ENCODE measurements at regions not wholly inside any gene's neighbourhood (a gene's known extent, or its start where the extent isn't known, plus 50 kb on each side); places are given as distances from the start of the nearest gene placed in this dataset.

GRCh38 chr9:87359958-87360601 is 137.6 kb upstream of the DAPK1 start:
- Histone ChIP-seq H3K79me2 (ENCODE audit: control insufficient read depth, insufficient read depth, low read length) (no peaks in the 10 kb centered on the region), H3K36me3 (ENCODE audit: control insufficient read depth in 2 of 2, extremely low read depth in 1 of 2, insufficient read depth in 2 of 2, low read length in 2 of 2) (no peaks in the 10 kb centered on the region), H3K9ac (replicated peaks; ENCODE audit: extremely low read depth, insufficient read depth, low read length) (no peak overlapping the region), H3K9me3 (replicated peaks; ENCODE audit: control insufficient read depth, insufficient read depth, low read length) (no peaks in the 10 kb centered on the region), H2AFZ (ENCODE audit: low read depth, low read length) (no peak overlapping the region), H3K4me1 (ENCODE audit: control insufficient read depth, extremely low read depth, insufficient read depth, low read length) (no peaks in the 10 kb centered on the region), H3K4me3 (replicated peaks in 1 of 3; ENCODE audit: insufficient read depth in 1 of 3, low read depth in 1 of 3, low read length in 3 of 3) (no peak overlapping the region), H3K9me1 (replicated peaks; ENCODE audit: control insufficient read depth, extremely low read depth, insufficient read depth, low read length) (no peaks in the 10 kb centered on the region), H3K27ac (ENCODE audit: insufficient read depth, low read depth, low read length) (no peak overlapping the region), H4K20me1 (replicated peaks; ENCODE audit: control insufficient read depth, extremely low read depth, insufficient read depth, low read length) (no peaks in the 10 kb centered on the region), H3K27me3 (ENCODE audit: control insufficient read depth in 2 of 2, insufficient read depth in 2 of 2, low read length in 2 of 2) (peaks cover 2 to 3% of the 10 kb centered on the region in 2 experiments), H3K4me2 (ENCODE audit: insufficient read depth, low read length) (no peak overlapping the region)
- BruUV-seq (replicated peaks) = no TSS peak
- intact Hi-C loops (cut with micrococcal nuclease) = no loop called here
- CTCF ChIA-PET = no interaction called here
- TF ChIP-seq JUN (IDR thresholded peaks at IDR 0.05; ENCODE audit: borderline replicate concordance, insufficient read depth, insufficient read length, low read depth) (no peak), FOS (IDR thresholded peaks at IDR 0.05; ENCODE audit: borderline replicate concordance, insufficient read depth, low read length) (no peak), EZH2 (IDR thresholded peaks at IDR 0.05; ENCODE audit: borderline replicate concordance, low read depth, low read length, severe bottlenecking) (no peak), POLR2A (IDR thresholded peaks at IDR 0.05; ENCODE audit: low read depth, low read length) (no peak), GATA2 (IDR thresholded peaks at IDR 0.05; ENCODE audit: insufficient read depth, insufficient read length, low read depth, low read length) (no peak)
- TF ChIP-seq, protein P1, sequence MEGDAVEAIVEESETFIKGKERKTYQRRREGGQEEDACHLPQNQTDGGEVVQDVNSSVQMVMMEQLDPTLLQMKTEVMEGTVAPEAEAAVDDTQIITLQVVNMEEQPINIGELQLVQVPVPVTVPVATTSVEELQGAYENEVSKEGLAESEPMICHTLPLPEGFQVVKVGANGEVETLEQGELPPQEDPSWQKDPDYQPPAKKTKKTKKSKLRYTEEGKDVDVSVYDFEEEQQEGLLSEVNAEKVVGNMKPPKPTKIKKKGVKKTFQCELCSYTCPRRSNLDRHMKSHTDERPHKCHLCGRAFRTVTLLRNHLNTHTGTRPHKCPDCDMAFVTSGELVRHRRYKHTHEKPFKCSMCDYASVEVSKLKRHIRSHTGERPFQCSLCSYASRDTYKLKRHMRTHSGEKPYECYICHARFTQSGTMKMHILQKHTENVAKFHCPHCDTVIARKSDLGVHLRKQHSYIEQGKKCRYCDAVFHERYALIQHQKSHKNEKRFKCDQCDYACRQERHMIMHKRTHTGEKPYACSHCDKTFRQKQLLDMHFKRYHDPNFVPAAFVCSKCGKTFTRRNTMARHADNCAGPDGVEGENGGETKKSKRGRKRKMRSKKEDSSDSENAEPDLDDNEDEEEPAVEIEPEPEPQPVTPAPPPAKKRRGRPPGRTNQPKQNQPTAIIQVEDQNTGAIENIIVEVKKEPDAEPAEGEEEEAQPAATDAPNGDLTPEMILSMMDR (IDR thresholded peaks at IDR 0.05; ENCODE audit: extremely low read depth in 1 of 2, insufficient read depth in 1 of 2, low read depth in 1 of 2, low read length in 2 of 2) = no peak
- no peak for FAIRE-seq
- DNase-seq (ENCODE audit: low read depth, low spot score) = no peak
- dilution Hi-C loops (cut with MboI; ENCODE audit: extremely low pct_ligation_motif_present, low sequenced_read_pairs) = no loop called here
- POLR2A ChIA-PET = no interaction called here

Data from endothelial cell of umbilical vein (primary cell).